NCI-H1436 (cell line): ENCODE measurements at regions not wholly inside any gene's neighbourhood (a gene's known extent, or its start where the extent isn't known, plus 50 kb on each side); places are given as distances from the start of the nearest gene placed in this dataset.
A peak's percentile ranks its signal among the peaks of the same experiment; 100 is the strongest.

Experiments used
- DNase-seq: peaks from one replicate; lab custom pipeline; 2025; lab: John Stamatoyannopoulos, UW

- no peak for DNase-seq
Observed at GRCh38 chr14:34348592-34348991, 113.4 kb downstream of the SPTSSA start.

DNA sequence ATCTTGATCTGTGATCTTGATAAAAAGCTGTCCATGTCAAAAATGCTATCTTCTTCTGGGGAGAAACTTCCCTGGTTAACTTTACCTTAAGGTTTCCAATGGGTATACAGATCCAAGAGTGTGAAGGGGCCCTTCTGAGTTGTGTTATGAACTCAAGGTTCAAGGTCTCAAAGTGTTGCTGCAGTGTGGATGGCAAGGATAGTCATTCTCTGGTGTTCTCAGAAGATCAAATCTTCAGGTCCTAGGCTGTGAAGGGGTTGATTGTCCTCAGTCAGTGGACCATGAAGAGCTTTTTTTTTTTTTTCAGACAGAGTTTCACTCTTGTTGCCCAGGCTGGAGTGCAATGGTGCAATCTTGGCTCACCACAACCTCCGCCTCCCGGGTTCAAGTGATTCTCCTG lies 114.4 kb downstream of the SPTSSA start:
- no peak for DNase-seq

DNA sequence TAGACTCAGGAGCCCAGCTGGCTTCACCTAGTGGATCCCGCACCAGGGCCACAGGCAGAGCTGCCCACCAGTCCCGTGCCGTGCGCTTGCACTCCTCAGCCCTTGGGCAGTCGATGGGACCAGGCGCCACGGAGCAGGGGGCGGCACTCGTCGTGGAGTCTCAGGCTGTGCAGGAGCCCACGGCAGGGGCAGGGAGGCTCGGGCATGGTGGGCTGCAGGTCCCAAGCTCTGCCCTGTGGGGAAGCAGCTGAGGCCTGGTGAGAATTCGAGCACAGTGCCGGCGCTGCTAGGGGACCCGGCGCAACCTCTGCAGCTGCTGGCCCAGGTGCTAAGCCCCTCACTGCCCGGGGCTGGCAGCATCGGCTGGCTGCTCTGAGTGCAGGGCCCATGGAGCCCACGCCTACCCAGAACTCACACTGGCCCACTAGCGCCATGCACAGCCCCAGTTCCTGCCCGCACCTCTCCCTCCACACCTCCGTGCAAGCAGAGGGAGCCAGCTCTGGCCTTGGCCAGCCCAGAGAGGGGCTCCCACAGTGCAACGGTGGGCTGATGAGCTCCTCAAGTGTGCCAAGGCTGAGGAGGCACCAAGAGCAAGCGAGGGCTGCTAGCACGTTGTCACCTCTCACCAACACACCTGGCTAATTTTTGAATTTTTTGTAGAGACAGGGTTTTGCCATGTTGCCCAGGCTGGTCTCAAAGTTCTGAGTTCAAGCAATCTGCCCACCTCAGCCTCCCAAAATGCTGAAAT lies 116.1 kb downstream of the SPTSSA start:
- DNase-seq, result no peak

GRCh38 chr14:34344318-34344717 lies 117.7 kb downstream of the SPTSSA start:
- DNase-seq, result no peak

- DNase-seq, result no peak
Observed at GRCh38 chr14:34340025-34340625, 121.9 kb downstream of the SPTSSA start.

- no peak for DNase-seq
Observed at GRCh38 chr14:34338056-34338455, 124.0 kb downstream of the SPTSSA start.

GRCh38 chr14:34336501-34336900 lies 125.5 kb downstream of the SPTSSA start:
- no peak for DNase-seq

DNA sequence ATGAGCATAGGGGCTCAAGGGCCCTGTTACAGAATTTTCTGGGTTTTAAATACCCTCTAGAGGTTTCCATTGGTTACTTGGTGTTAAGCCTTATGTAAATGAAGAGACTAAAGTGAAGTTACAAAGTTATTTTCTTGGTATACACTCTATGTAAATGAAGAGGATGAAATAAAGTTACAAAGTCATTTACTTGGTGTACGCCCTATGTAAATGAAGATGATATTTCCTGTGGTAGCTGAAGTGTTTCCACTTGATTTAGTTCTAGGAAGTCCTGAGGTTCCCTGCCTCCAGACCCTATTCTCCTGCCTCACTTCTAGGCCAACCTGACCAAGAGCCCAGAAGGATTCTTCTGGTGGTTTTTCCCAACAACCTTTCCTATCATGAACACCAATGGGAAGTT lies 126.1 kb downstream of the SPTSSA start:
- no peak for DNase-seq

- no peak for DNase-seq
Observed at GRCh38 chr14:34334329-34334728, 127.7 kb downstream of the SPTSSA start.

DNA sequence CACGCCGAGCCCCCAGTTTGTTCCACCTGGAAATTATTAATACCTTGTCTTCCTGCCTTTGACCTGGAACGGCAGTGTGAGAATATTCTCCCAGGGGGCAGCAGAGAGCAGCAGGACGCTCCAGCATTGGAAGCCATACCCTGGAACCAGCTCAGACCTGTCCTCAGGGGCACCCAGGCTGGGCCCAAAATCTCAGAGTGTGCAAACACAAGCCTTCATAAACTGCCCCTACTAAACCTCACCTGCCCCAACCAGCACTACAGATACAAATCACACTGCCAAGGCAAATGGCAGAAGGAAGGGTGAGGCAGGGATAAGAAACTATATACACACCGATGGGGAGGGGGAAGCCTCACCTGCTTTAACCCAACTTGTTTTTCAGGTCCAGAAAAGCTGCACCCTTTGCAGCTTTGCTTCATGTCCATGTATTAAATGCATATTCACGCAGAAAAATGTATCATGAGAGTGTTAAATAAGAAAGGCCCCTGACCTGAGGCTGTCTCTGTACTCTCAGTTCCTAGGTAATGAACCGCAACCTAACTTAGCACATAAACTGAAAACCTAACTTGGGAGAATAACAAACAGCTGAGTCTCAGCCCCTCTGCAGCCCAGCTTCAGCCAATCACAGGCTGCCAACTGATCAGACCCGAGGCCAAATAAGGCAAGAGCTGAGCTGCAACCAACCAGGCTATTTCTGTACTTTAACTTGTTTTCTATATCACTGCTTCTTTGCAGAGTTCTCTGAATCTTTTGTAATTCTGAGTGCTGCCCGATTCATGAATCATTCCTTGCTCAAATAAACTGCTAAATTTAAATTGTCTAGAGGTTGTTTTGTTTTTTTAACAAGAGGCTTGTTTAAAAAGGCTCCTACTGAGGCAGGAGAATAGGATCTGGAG lies 130.1 kb downstream of the SPTSSA start:
- DNase-seq, result peak; percentile 36

GRCh38 chr14:34330846-34331245 lies 131.2 kb downstream of the SPTSSA start:
- no peak for DNase-seq

DNA sequence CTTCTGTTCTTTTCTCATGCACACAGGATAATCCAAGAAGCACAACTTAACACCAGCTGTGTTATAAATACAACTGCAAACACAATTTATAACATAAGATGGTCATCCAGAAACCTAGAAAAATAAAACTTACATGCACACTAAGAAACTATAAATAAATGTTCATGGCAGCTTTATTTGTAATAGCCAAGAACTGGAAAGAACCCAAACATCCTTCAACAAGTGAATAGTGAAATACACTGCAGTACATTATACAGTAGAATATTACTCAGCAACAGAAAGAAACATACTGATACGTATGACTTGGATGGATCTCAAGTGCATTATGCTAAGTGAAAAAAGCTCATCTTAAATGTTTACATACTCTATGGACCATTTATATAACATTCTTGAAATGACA lies 132.7 kb downstream of the SPTSSA start:
- DNase-seq, result no peak

- DNase-seq, result no peak
Observed at GRCh38 chr14:34328178-34328577, 133.9 kb downstream of the SPTSSA start.

GRCh38 chr14:34325493-34325892 lies 136.5 kb downstream of the SPTSSA start:
- DNase-seq, result no peak

DNA sequence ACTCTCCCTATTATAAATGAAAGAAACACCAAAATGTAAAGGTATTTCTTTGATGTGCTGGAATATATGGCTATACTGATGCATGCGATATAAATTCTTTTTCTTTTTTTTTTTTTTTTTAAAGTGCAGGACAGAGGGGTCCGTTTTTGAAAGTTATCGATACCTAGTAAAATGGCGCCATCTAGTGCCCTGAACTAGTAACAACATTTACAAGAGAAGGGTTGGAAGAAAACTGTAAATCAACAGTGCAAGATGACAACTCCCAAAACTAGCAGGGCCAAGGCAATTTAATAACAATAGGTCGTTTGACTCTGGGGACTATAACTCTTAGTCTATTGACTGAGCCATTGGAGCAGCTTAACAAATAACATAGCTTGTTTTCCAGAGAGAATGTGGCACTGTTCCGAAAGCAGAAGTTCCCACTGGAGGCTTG lies 137.7 kb downstream of the SPTSSA start:
- peak; percentile 35 for DNase-seq

DNA sequence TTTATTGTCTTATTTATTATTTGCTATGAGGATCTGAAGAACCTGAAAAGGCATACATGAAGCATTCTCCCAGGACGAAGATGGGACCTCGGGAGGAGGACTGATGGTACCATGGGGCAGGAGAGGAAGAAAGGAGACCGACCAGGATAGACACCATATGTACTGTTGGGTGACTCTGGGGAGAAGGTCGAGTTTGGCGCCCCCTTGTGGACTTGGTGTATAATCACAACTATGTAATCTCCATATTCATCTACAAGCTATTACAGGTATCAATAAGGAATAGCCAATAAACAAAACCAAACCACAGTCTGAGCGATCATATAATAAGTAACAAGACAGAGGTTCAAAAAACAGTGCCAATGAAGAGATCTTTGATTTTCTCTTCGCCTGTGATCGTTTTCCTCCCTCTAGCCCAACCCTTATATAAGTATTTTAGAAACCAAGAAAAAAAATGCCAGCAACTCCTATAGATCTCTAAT lies 139.1 kb downstream of the SPTSSA start:
- peak; percentile 48 for DNase-seq

- DNase-seq, result no peak
Observed at GRCh38 chr14:34319140-34319539, 142.9 kb downstream of the SPTSSA start.

- DNase-seq, result no peak
Observed at GRCh38 chr14:34318014-34318413, 144.0 kb downstream of the SPTSSA start.

DNA sequence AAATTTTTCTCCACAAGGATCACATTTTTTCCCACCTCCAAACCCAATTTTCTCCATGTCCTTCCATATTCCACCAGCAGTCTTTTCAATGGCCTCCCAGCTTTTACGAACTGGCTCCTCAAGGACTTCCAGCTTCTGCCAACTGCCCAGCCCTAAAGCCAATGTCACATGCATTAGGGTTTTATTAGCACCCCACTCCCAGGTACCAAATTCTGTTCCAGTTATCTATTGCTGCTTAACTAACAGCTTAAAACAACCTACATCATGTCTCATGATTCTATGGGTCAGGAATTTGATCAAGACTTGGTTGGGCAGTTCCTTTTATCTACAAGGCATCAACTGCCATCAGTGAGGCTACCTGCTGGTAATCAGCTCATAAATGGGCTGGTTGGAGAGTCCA lies 151.3 kb downstream of the SPTSSA start:
- DNase-seq, result no peak

- DNase-seq, result no peak
Observed at GRCh38 chr14:34303811-34304210, 158.2 kb downstream of the SPTSSA start.

GRCh38 chr14:34302654-34303053 lies 159.4 kb downstream of the SPTSSA start:
- DNase-seq, result no peak

DNA sequence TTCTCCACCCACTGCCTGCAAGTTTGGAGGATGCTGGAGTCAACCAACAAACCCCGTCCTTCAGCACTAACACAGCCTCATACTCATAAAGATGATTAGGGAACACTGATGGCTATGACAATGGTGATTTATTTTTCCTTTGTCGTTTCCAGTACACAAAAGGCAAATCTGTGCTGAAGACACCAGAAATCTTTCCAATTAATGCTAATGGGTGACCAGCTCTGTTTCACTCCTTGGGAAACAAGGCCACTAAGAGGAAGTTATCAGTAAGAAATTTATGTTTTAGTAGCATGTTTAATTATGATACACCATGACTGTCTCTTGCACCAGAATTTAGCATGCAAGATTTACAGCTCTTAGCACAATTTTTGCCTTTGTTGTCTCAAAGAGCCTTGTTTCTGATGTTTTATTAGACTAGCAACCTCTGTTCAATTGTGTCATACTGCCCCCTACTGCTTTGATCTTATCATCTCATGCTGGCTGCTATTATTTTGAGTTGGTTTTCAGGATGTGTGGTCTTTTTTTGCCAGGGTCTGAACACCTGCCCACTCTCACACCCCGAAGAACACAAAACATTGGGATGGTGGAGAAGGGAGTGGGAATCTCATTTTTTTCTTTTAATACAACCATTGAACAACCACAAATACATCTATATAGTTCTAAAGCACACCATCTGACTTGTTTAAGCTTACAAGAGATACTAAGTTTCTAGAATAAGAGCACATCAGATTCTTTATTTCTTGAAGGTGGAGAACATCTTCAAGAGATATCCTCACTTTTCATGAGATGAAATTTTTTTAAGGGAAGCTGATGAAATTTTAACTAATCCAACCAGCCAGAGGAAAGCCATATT lies 160.9 kb downstream of the SPTSSA start:
- DNase-seq, result peak; percentile 26
